NCI-H1105 treated with DMSO at 0.1 percent for 48 hours (cell line): ENCODE measurements at regions not wholly inside any gene's neighbourhood (a gene's known extent, or its start where the extent isn't known, plus 50 kb on each side); places are given as distances from the start of the nearest gene placed in this dataset.

Source experiments
- DNase-seq: peaks from one replicate; lab custom pipeline; 2025; lab: John Stamatoyannopoulos, UW

GRCh38 chr1:222370081-222370912 is 177.6 kb downstream of the HHIPL2 start:
- no peak for DNase-seq

GRCh38 chr1:222369148-222369547 is 178.8 kb downstream of the HHIPL2 start:
- DNase-seq, result no peak

- no peak for DNase-seq
Observed at GRCh38 chr1:222358100-222358499, 189.8 kb downstream of the HHIPL2 start.

- DNase-seq, result no peak
Observed at GRCh38 chr1:222357252-222357651, 190.7 kb downstream of the HHIPL2 start.

GRCh38 chr1:222347627-222348026 is 200.3 kb downstream of the HHIPL2 start:
- no peak for DNase-seq

GRCh38 chr1:222346955-222347354 is 200.9 kb downstream of the HHIPL2 start:
- no peak for DNase-seq

GRCh38 chr1:222339376-222339947 is 208.4 kb downstream of the HHIPL2 start:
- DNase-seq, result no peak

- no peak for DNase-seq
Observed at GRCh38 chr1:222335586-222335985, 212.3 kb downstream of the HHIPL2 start.

- DNase-seq, result no peak
Observed at GRCh38 chr1:222334026-222334680, 213.8 kb downstream of the HHIPL2 start.

GRCh38 chr1:222331765-222332164 is 216.1 kb downstream of the HHIPL2 start:
- DNase-seq, result no peak

- DNase-seq, result no peak
Observed at GRCh38 chr1:222331340-222331739, 216.6 kb downstream of the HHIPL2 start.

GRCh38 chr1:222329493-222330045 is 218.3 kb downstream of the HHIPL2 start:
- DNase-seq, result no peak

- no peak for DNase-seq
Observed at GRCh38 chr1:222326710-222327036, 221.2 kb downstream of the HHIPL2 start.

- DNase-seq, result no peak
Observed at GRCh38 chr1:222326006-222326709, 221.7 kb downstream of the HHIPL2 start.

- no peak for DNase-seq
Observed at GRCh38 chr1:222325506-222325905, 222.4 kb downstream of the HHIPL2 start.

- no peak for DNase-seq
Observed at GRCh38 chr1:222314839-222315238, 233.1 kb downstream of the HHIPL2 start.

- no peak for DNase-seq
Observed at GRCh38 chr1:222310836-222311235, 237.1 kb downstream of the HHIPL2 start.

GRCh38 chr1:222307621-222308020 is 240.3 kb downstream of the HHIPL2 start:
- no peak for DNase-seq

- no peak for DNase-seq
Observed at GRCh38 chr1:222306512-222306911, 241.4 kb downstream of the HHIPL2 start.

- DNase-seq, result no peak
Observed at GRCh38 chr1:222306011-222306410, 241.9 kb downstream of the HHIPL2 start.

- no peak for DNase-seq
Observed at GRCh38 chr1:222301652-222302051, 246.3 kb downstream of the HHIPL2 start.

GRCh38 chr1:222299524-222299923 is 248.4 kb downstream of the HHIPL2 start:
- no peak for DNase-seq
